ENCODE measurements at regions not wholly inside any gene's neighbourhood (a gene's known extent, or its start where the extent isn't known, plus 50 kb on each side); places are given as distances from the start of the nearest gene placed in this dataset.

DNA sequence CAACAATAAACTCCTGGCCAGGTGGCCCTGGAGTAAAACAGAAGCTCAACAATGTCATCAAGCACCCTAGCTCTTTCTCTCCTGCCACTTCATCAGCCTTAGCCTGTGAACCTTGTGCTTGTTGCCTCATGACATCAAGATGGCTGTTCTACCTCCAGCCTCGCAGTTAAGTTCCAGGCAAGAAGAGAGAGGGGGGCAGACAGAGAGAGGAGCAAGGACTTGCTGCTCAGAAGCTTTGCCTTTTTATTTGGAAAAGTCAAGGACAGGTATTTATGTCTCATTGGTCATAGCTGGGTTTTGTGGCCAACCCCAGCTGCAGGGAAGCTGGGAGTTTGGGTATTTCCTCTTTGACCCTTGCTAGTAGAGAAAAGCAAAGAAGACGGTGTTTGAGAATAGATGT, 60.3 kb upstream of the GADD45A start:
- H4K20me1 ChIP-seq (ENCODE audit: insufficient read depth, low read length) = no peaks in the 10 kb centered on the region
- no peaks in the 10 kb centered on the region for H3K27me3 ChIP-seq (ENCODE audit: low read depth, low read length)
- H3K4me1 ChIP-seq (ENCODE audit: low read length) = no peaks in the 10 kb centered on the region
- H2AFZ ChIP-seq (ENCODE audit: low read depth, low read length) = no peak overlapping the region
- H3K4me3 ChIP-seq (ENCODE audit: low read length) = no peak overlapping the region
- H3K79me2 ChIP-seq (ENCODE audit: low read length) = no peaks in the 10 kb centered on the region
- no peak overlapping the region for H3K9ac ChIP-seq (ENCODE audit: low read length)
- TF ChIP-seq EZH2phosphoT487 (IDR thresholded peaks at IDR 0.05; ENCODE audit: low read depth) = no peak
- TF ChIP-seq, protein P1, sequence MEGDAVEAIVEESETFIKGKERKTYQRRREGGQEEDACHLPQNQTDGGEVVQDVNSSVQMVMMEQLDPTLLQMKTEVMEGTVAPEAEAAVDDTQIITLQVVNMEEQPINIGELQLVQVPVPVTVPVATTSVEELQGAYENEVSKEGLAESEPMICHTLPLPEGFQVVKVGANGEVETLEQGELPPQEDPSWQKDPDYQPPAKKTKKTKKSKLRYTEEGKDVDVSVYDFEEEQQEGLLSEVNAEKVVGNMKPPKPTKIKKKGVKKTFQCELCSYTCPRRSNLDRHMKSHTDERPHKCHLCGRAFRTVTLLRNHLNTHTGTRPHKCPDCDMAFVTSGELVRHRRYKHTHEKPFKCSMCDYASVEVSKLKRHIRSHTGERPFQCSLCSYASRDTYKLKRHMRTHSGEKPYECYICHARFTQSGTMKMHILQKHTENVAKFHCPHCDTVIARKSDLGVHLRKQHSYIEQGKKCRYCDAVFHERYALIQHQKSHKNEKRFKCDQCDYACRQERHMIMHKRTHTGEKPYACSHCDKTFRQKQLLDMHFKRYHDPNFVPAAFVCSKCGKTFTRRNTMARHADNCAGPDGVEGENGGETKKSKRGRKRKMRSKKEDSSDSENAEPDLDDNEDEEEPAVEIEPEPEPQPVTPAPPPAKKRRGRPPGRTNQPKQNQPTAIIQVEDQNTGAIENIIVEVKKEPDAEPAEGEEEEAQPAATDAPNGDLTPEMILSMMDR (IDR thresholded peaks at IDR 0.05; ENCODE audit: low read depth, low read length) = no peak
- H3K9me3 ChIP-seq (ENCODE audit: insufficient read depth, low read length) = no peaks in the 10 kb centered on the region
- H3K27ac ChIP-seq (ENCODE audit: low read length) = no peak overlapping the region
- no peak overlapping the region for H3K4me2 ChIP-seq (ENCODE audit: low read length)
- no peaks in the 10 kb centered on the region for H3K36me3 ChIP-seq (replicated peaks; ENCODE audit: low read depth, low read length)

DNA sequence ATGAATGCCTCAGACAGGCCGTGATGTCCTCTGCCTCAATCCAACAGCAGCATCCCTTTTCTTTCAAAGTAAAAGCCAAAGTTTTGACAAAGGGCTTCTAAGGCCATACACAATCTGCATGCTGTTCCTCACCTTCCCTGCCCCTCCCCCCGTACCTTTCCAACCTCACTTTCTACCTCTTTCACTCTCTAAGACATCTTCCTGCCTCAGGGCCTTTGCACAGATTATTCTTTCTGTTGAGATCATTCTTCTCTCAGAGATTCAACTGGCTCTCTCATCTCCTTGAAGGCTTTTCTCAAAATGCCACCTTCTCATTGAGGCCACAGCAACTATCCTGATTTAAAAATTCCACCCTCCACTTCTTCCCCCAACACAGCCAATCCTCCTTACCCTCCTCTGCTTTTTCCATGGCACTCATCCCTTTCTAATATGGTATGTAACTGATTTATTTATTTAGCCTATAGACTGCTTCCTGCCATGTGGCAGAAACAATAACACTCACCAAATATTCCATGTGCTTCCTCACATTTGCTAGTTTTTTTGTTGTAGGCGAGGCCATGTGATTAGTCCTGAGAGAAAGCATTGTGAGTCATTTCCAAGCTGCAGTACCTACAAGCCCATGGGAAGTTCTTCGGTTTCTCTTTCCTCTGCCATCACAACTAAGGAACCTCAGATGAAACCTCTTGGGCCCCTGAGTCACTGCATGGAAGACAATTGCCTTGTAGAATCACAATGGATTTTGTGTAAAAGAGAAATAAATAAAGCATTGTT, 58.7 kb upstream of the GADD45A start:
- Histone ChIP-seq H3K9me3 (ENCODE audit: insufficient read depth, low read length) (no peaks in the 10 kb centered on the region), H3K4me3 (ENCODE audit: low read length) (no peak overlapping the region), H3K27me3 (ENCODE audit: low read depth, low read length) (no peaks in the 10 kb centered on the region), H3K4me1 (ENCODE audit: low read length) (no peaks in the 10 kb centered on the region), H3K79me2 (ENCODE audit: low read length) (no peaks in the 10 kb centered on the region), H3K36me3 (replicated peaks; ENCODE audit: low read depth, low read length) (no peaks in the 10 kb centered on the region), H3K9ac (ENCODE audit: low read length) (no peak overlapping the region), H3K27ac (ENCODE audit: low read length) (no peak overlapping the region), H2AFZ (ENCODE audit: low read depth, low read length) (no peak overlapping the region), H3K4me2 (ENCODE audit: low read length) (no peak overlapping the region), H4K20me1 (ENCODE audit: insufficient read depth, low read length) (no peaks in the 10 kb centered on the region)
- TF ChIP-seq, protein P1 (IDR thresholded peaks at IDR 0.05; ENCODE audit: low read depth, low read length) = no peak
- no peak for TF ChIP-seq EZH2phosphoT487 (IDR thresholded peaks at IDR 0.05; ENCODE audit: low read depth)

DNA sequence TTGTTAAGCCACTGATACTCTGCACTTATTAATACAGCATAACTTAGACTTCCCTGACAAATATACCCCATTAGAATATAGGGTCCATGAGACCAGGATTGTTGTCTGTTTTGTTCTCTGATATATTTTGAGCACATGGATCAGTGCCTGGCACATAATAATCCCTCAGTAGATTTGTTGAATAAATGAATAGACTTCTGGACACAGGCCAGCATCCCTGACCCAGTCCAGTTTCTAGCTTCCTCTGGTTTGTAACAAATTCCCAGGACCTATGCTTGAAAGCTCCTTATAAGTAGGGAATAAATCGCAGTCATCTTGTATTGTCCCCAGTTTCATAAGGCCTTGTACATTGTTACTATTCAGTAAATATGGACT, 58.2 kb upstream of the GADD45A start:
- Histone ChIP-seq H3K4me2 (ENCODE audit: low read length) (no peak overlapping the region), H3K4me3 (ENCODE audit: low read length) (no peak overlapping the region), H3K27ac (ENCODE audit: low read length) (no peak overlapping the region), H4K20me1 (ENCODE audit: insufficient read depth, low read length) (no peaks in the 10 kb centered on the region), H2AFZ (ENCODE audit: low read depth, low read length) (no peak overlapping the region), H3K9ac (ENCODE audit: low read length) (no peak overlapping the region), H3K27me3 (ENCODE audit: low read depth, low read length) (no peaks in the 10 kb centered on the region), H3K36me3 (replicated peaks; ENCODE audit: low read depth, low read length) (no peaks in the 10 kb centered on the region), H3K9me3 (ENCODE audit: insufficient read depth, low read length) (no peaks in the 10 kb centered on the region), H3K4me1 (ENCODE audit: low read length) (no peaks in the 10 kb centered on the region), H3K79me2 (ENCODE audit: low read length) (no peaks in the 10 kb centered on the region)
- TF ChIP-seq, protein P1 (IDR thresholded peaks at IDR 0.05; ENCODE audit: low read depth, low read length) = no peak
- TF ChIP-seq EZH2phosphoT487 (IDR thresholded peaks at IDR 0.05; ENCODE audit: low read depth) = no peak

DNA sequence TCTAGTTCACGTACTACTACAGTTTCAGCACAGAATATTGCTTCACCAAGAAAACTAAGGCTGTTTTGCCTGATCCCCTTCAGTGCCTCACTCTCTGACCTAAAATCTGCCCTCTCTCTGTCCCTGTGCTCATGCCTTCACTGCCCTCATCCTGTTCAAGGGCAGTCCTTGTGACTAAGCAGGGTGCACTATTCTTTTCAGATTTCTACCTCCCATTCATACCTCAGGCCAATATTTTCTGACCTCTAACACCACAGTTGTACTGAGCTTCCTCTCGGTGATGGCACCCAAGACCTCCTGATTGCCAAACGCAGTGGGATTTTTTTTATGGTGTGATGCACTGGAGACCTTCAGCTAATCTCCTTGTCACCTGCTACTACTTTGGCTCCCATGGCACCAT, 57.7 kb upstream of the GADD45A start:
- Histone ChIP-seq H3K79me2 (ENCODE audit: low read length) (no peaks in the 10 kb centered on the region), H3K4me2 (ENCODE audit: low read length) (no peak overlapping the region), H3K27ac (ENCODE audit: low read length) (no peak overlapping the region)

More for the DNA sequence above, 57.7 kb upstream of the GADD45A start:
- Histone ChIP-seq H3K4me3 (ENCODE audit: low read length) (no peak overlapping the region), H3K9me3 (ENCODE audit: insufficient read depth, low read length) (no peaks in the 10 kb centered on the region), H2AFZ (ENCODE audit: low read depth, low read length) (no peak overlapping the region), H3K27me3 (ENCODE audit: low read depth, low read length) (no peaks in the 10 kb centered on the region), H4K20me1 (ENCODE audit: insufficient read depth, low read length) (no peaks in the 10 kb centered on the region), H3K9ac (ENCODE audit: low read length) (no peak overlapping the region), H3K4me1 (ENCODE audit: low read length) (no peaks in the 10 kb centered on the region), H3K36me3 (replicated peaks; ENCODE audit: low read depth, low read length) (no peaks in the 10 kb centered on the region)
- no peak for TF ChIP-seq EZH2phosphoT487 (IDR thresholded peaks at IDR 0.05; ENCODE audit: low read depth)
- TF ChIP-seq, protein P1 (IDR thresholded peaks at IDR 0.05; ENCODE audit: low read depth, low read length) = no peak

Measured in OCI-LY3 (cell line).